ENCODE measurements at regions not wholly inside any gene's neighbourhood (a gene's known extent, or its start where the extent isn't known, plus 50 kb on each side); places are given as distances from the start of the nearest gene placed in this dataset.

- TF ChIP-seq, protein P1, sequence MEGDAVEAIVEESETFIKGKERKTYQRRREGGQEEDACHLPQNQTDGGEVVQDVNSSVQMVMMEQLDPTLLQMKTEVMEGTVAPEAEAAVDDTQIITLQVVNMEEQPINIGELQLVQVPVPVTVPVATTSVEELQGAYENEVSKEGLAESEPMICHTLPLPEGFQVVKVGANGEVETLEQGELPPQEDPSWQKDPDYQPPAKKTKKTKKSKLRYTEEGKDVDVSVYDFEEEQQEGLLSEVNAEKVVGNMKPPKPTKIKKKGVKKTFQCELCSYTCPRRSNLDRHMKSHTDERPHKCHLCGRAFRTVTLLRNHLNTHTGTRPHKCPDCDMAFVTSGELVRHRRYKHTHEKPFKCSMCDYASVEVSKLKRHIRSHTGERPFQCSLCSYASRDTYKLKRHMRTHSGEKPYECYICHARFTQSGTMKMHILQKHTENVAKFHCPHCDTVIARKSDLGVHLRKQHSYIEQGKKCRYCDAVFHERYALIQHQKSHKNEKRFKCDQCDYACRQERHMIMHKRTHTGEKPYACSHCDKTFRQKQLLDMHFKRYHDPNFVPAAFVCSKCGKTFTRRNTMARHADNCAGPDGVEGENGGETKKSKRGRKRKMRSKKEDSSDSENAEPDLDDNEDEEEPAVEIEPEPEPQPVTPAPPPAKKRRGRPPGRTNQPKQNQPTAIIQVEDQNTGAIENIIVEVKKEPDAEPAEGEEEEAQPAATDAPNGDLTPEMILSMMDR (IDR thresholded peaks at IDR 0.05) = no peak
- TF ChIP-seq POLR2AphosphoS5 (IDR thresholded peaks at IDR 0.05) (no peak), POLR2A (IDR thresholded peaks at IDR 0.05) (no peak), EP300 (IDR thresholded peaks at IDR 0.05) (no peak)
Observed at GRCh38 chr3:31038086-31038739, 143.8 kb upstream of the GADL1 start.
